Heart right ventricle (tissue), 16 donors: ENCODE measurements at regions not wholly inside any gene's neighbourhood (a gene's known extent, or its start where the extent isn't known, plus 50 kb on each side); places are given as distances from the start of the nearest gene placed in this dataset.

Source experiments
- ATAC-seq, 8 donors: fragments of 200-7000 bp; cut with Tn5 transposase; one replicate each; pipeline ENCODE4 v1.9.1; 2020; ENCODE audit warnings: mild to moderate bottlenecking in 8 of 8, moderate library complexity in 8 of 8, moderate number of reproducible peaks in 1 of 8
- DNase-seq, 2 donors: peaks; one replicate each; pipeline ENCODE4 v3.0.0-alpha.2; 2020
- H3K27ac ChIP-seq, 10 donors: fragments of 200-600 bp; sonication (generic) in 2 of 10; one replicate each; pipeline versions ENCODE4 v1.5.0 to v1.8.0; 2020 to 2022; ENCODE audit warnings: mild to moderate bottlenecking in 3 of 10
- H3K27me3 ChIP-seq, 7 donors: fragments of 200-600 bp; one replicate each; pipeline ENCODE4 v1.8.0; 2021 to 2022; ENCODE audit warnings: mild to moderate bottlenecking in 2 of 7
- H3K36me3 ChIP-seq, 9 donors: fragments of 200-600 bp; sonication (generic) in 1 of 9; one replicate each; pipeline versions ENCODE4 v1.5.0 to v1.8.0; 2020 to 2022; ENCODE audit warnings: mild to moderate bottlenecking in 2 of 9
- H3K4me1 ChIP-seq, 9 donors: fragments of 200-600 bp; sonication (generic) in 1 of 9; one replicate each; pipeline versions ENCODE4 v1.5.0 to v1.8.0; 2020 to 2022; ENCODE audit warnings: mild to moderate bottlenecking in 4 of 9
- H3K4me3 ChIP-seq, 10 donors: fragments of 200-600 bp; sonication (generic) in 2 of 10; one replicate each; pipeline versions ENCODE4 v1.5.0 to v1.8.0; 2020 to 2022; ENCODE audit warnings: mild to moderate bottlenecking in 7 of 10, moderate library complexity in 2 of 10
- H3K9me3 ChIP-seq, 11 donors: fragments of 200-600 bp in 10 of 11; sonication (generic) in 2 of 11; one replicate each; pipeline versions ENCODE4 v1.5.0 to v1.8.0; 2013 to 2022; ENCODE audit warnings: mild to moderate bottlenecking in 2 of 11, control low read depth in 1 of 11, moderate library complexity in 1 of 11
- CTCF ChIP-seq, 9 donors: fragments of 200-600 bp; sonication (generic) in 2 of 9; IDR thresholded peaks; one replicate each; pipeline versions ENCODE4 v1.5.0 to v1.8.0; 2021 to 2022; ENCODE audit warnings: antibody characterized with exemption in 9 of 9, mild to moderate bottlenecking in 5 of 9, moderate library complexity in 1 of 9
- WGBS, 2 donors: extraction: QIAGEN DNeasy Blood & Tissue Kit; methylation state at CpG; one replicate each; pipeline ENCODE4 v1.1.7; 2013; ENCODE audit warnings: inconsistent platforms in 1 of 2; 5-methylcytosine and 5-hydroxymethylcytosine counted together
- intact Hi-C, 10 donors: fragments of 100-400 bp; cut with DNase I; formaldehyde crosslinking; loops; one replicate each; pipeline versions ENCODE4 v1.11.1 to v1.14.2; 2022
- donor health status: Arrhythmogenic right ventricular cardiomyopathy.
- donor health status: ischemic (EF 13 %, LVEDD 7.1; RV severe dilation, severe dysfunction).
- donor health status: healthy with polysubstance abuse.
- donor health status: DM: no; HTN: yes; CAD: no.
- donor health status: DM: no; HTN: no; CAD: no.
- donor health status: ischemic (EF 25% LVEDD 6.9; RV normal size, moderate dysfunction).
- donor health status: ischemic (EF 25% LVEDD 5.7; RV mildly dilated, moderate dysfunction).
- donor health status: healthy.
- donor health status: DM: yes; HTN: yes; CAD: no.
- donor health status: Ischemic cardiomyopathy.
- donor health status: ischemic (EF 35%, LVEDD 5.7; RV mildly dilated, moderate dysfunction).
- donor health status: nonischemic (EF 11% LVEDD 7.7; RV severe dilation, severe dysfunction).
- donor health status: DM: yes; HTN: yes; CAD: no.
- donor health status: PGD.
- donor health status: ischemic (EF 29% LVEDD 5.4; RV normal size, mild dysfunction).
- donor health status: nonischemic (EF 23%, LVEDD 6.1; RV moderate dilation, normal function).

GRCh38 chr13:55307909-55308308 is 1832.8 kb upstream of the PRR20A start:
- Histone ChIP-seq H3K27me3 (no peaks in the 10 kb centered on the region), H3K4me3 (no peak overlapping the region), H3K4me1 (no peaks in the 10 kb centered on the region), H3K36me3 (no peaks in the 10 kb centered on the region), H3K27ac (no peak overlapping the region), H3K9me3 (peaks cover 0 to 6% (median 0%) of the 10 kb centered on the region in 11 donors)
- WGBS, 2 donors: 78 to 84% methylated on average over 3 of the region's 3 CpGs
- ATAC-seq: no peak
- no peak for TF ChIP-seq CTCF (IDR thresholded peaks at IDR 0.05)
- intact Hi-C loops: no loop called here
- DNase-seq: no peak

- H3K27ac ChIP-seq: no peak overlapping the region
These were observed 1798.8 kb upstream of the PRR20A start for GRCh38 chr13:55341891-55342290.

GRCh38 chr13:55345224-55345623 is 1795.5 kb upstream of the PRR20A start:
- 66 to 69% methylated on average over 4 of the region's 4 CpGs for WGBS, 2 donors

More at GRCh38 chr13:55341891-55342290, 1798.8 kb upstream of the PRR20A start:
- no peak for ATAC-seq
- no peak for DNase-seq
- H3K9me3 ChIP-seq: peaks cover 0 to 13% (median 0%) of the 10 kb centered on the region in 11 donors
- no peaks in the 10 kb centered on the region for H3K4me1 ChIP-seq
- intact Hi-C loops: no loop called here
- no peak overlapping the region for H3K4me3 ChIP-seq
- H3K36me3 ChIP-seq: no peaks in the 10 kb centered on the region
- TF ChIP-seq CTCF (IDR thresholded peaks at IDR 0.05): no peak
- 74 to 75% methylated on average over 3 of the region's 3 CpGs for whole genome bisulfite sequencing, 2 donors
- no peaks in the 10 kb centered on the region for H3K27me3 ChIP-seq

GRCh38 chr13:55347528-55347927 is 1793.2 kb upstream of the PRR20A start:
- peaks cover 0 to 21% (median 3%) of the 10 kb centered on the region in 11 donors for H3K9me3 ChIP-seq
- H3K4me1 ChIP-seq: no peaks in the 10 kb centered on the region
- no peak overlapping the region for H3K27ac ChIP-seq
- no peak for DNase-seq
- no peak for ATAC-seq
- no peaks in the 10 kb centered on the region for H3K27me3 ChIP-seq
- TF ChIP-seq CTCF (IDR thresholded peaks at IDR 0.05): no peak
- H3K36me3 ChIP-seq: no peaks in the 10 kb centered on the region
- no peak overlapping the region for H3K4me3 ChIP-seq
- intact Hi-C loops: no loop called here
- 90 to 92% methylated on average over 3 of the region's 3 CpGs for WGBS, 2 donors

More at GRCh38 chr13:55345224-55345623, 1795.5 kb upstream of the PRR20A start:
- Histone ChIP-seq H3K27ac (no peak overlapping the region), H3K4me1 (no peaks in the 10 kb centered on the region), H3K9me3 (peaks cover 0 to 14% (median 3%) of the 10 kb centered on the region in 11 donors), H3K27me3 (no peaks in the 10 kb centered on the region), H3K36me3 (no peaks in the 10 kb centered on the region), H3K4me3 (no peak overlapping the region)
- no peak for TF ChIP-seq CTCF (IDR thresholded peaks at IDR 0.05)
- ATAC-seq (no peak), DNase-seq (no peak)
- intact Hi-C loops: no loop called here
